GM19193 (cell line): ENCODE measurements at regions not wholly inside any gene's neighbourhood (a gene's known extent, or its start where the extent isn't known, plus 50 kb on each side); places are given as distances from the start of the nearest gene placed in this dataset.

Experiments used
- POLR2A ChIP-seq: IDR thresholded peaks from 4 replicates; pipeline ENCODE4 v1.6.1; 2011; ENCODE audit not compliant: insufficient read depth, insufficient read length; ENCODE audit errors: extremely low read depth

GRCh38 chr2:145156199-145156598, 636.3 kb upstream of the ZEB2 start:
- no peak for TF ChIP-seq POLR2A

- TF ChIP-seq POLR2A = no peak
Measured at GRCh38 chr2:145155196-145155595, 635.3 kb upstream of the ZEB2 start.

GRCh38 chr2:145154731-145155130, 634.8 kb upstream of the ZEB2 start:
- no peak for TF ChIP-seq POLR2A

GRCh38 chr2:145146691-145147090, 626.8 kb upstream of the ZEB2 start:
- no peak for TF ChIP-seq POLR2A

GRCh38 chr2:145144131-145144728, 624.3 kb upstream of the ZEB2 start:
- TF ChIP-seq POLR2A = no peak

GRCh38 chr2:145141981-145142380, 622.1 kb upstream of the ZEB2 start:
- no peak for TF ChIP-seq POLR2A

GRCh38 chr2:145140658-145141057, 620.7 kb upstream of the ZEB2 start:
- TF ChIP-seq POLR2A = no peak

- TF ChIP-seq POLR2A = no peak
Measured at GRCh38 chr2:145138626-145139025, 618.7 kb upstream of the ZEB2 start.

- no peak for TF ChIP-seq POLR2A
Measured at GRCh38 chr2:145137901-145138300, 618.0 kb upstream of the ZEB2 start.

- TF ChIP-seq POLR2A = no peak
Measured at GRCh38 chr2:145137211-145137610, 617.3 kb upstream of the ZEB2 start.

- TF ChIP-seq POLR2A = no peak
Measured at GRCh38 chr2:145136702-145137101, 616.8 kb upstream of the ZEB2 start.

- no peak for TF ChIP-seq POLR2A
Measured at GRCh38 chr2:145126146-145126545, 606.2 kb upstream of the ZEB2 start.

GRCh38 chr2:145124085-145124484, 604.2 kb upstream of the ZEB2 start:
- TF ChIP-seq POLR2A = no peak

GRCh38 chr2:145123606-145124005, 603.7 kb upstream of the ZEB2 start:
- TF ChIP-seq POLR2A = no peak

- no peak for TF ChIP-seq POLR2A
Measured at GRCh38 chr2:145119225-145119624, 599.3 kb upstream of the ZEB2 start.

- no peak for TF ChIP-seq POLR2A
Measured at GRCh38 chr2:145116834-145117725, 597.2 kb upstream of the ZEB2 start.

- TF ChIP-seq POLR2A = no peak
Measured at GRCh38 chr2:145116056-145116455, 596.1 kb upstream of the ZEB2 start.

- no peak for TF ChIP-seq POLR2A
Measured at GRCh38 chr2:145114726-145115125, 594.8 kb upstream of the ZEB2 start.
